ENCODE measurements at regions not wholly inside any gene's neighbourhood (a gene's known extent, or its start where the extent isn't known, plus 50 kb on each side); places are given as distances from the start of the nearest gene placed in this dataset.

- no peak for DNase-seq
- Histone ChIP-seq H3K27ac (ENCODE audit: low read depth in 1 of 2, low read length in 2 of 2) (no peak overlapping the region), H3K4me3 (ENCODE audit: low read length) (no peak overlapping the region), H3K27me3 (ENCODE audit: control insufficient read depth in 1 of 2, insufficient read depth in 2 of 2, low read length in 2 of 2) (peaks cover 0 to 3% of the 10 kb centered on the region in 2 experiments), H3K9me3 (ENCODE audit: control insufficient read depth in 1 of 2, insufficient read depth in 1 of 2, low read length in 2 of 2) (no peaks in the 10 kb centered on the region), H3K36me3 (ENCODE audit: insufficient read depth, low read length) (no peaks in the 10 kb centered on the region), H3K4me1 (ENCODE audit: insufficient read depth, low read length) (no peaks in the 10 kb centered on the region)
- Mint-ChIP-seq H3K36me3 (ENCODE audit: low read depth) (no peaks in the 10 kb centered on the region), H3K9me3 (no peaks in the 10 kb centered on the region), H3K4me3 (no peak overlapping the region), H3K27ac (no peak overlapping the region), H3K4me1 (ENCODE audit: low read depth) (no peaks in the 10 kb centered on the region), H3K27me3 (peaks cover 4% of the 10 kb centered on the region)
- ATAC-seq (ENCODE audit: poor library complexity): no peak
- no peak for TF ChIP-seq CTCF (IDR thresholded peaks at IDR 0.05)
- POLR2A ChIA-PET: no interaction called here
- intact Hi-C loops (cut with DNase I, micrococcal nuclease): no loop called here
- CTCF ChIA-PET: no interaction called here
Measured at GRCh38 chr16:51328733-51329132, 177.7 kb upstream of the SALL1 start.

- TF ChIP-seq CTCF (IDR thresholded peaks at IDR 0.05): no peak
- CTCF ChIA-PET: no interaction called here
- H3K27me3 Mint-ChIP-seq: peaks cover 4% of the 10 kb centered on the region
- Histone ChIP-seq H3K4me3 (ENCODE audit: low read length) (no peak overlapping the region), H3K27ac (ENCODE audit: low read depth in 1 of 2, low read length in 2 of 2) (no peak overlapping the region), H3K4me1 (ENCODE audit: insufficient read depth, low read length) (no peaks in the 10 kb centered on the region), H3K9me3 (ENCODE audit: control insufficient read depth in 1 of 2, insufficient read depth in 1 of 2, low read length in 2 of 2) (no peaks in the 10 kb centered on the region), H3K27me3 (ENCODE audit: control insufficient read depth in 1 of 2, insufficient read depth in 2 of 2, low read length in 2 of 2) (peaks cover 0 to 3% of the 10 kb centered on the region in 2 experiments), H3K36me3 (ENCODE audit: insufficient read depth, low read length) (no peaks in the 10 kb centered on the region)
- no peaks in the 10 kb centered on the region for H3K36me3 Mint-ChIP-seq (ENCODE audit: low read depth)
- no peaks in the 10 kb centered on the region for H3K9me3 Mint-ChIP-seq
- POLR2A ChIA-PET: no interaction called here
- H3K4me1 Mint-ChIP-seq (ENCODE audit: low read depth): no peaks in the 10 kb centered on the region
- intact Hi-C loops (cut with DNase I, micrococcal nuclease): no loop called here
- DNase-seq: no peak
- H3K4me3 Mint-ChIP-seq: no peak overlapping the region
- ATAC-seq (ENCODE audit: poor library complexity): no peak
- no peak overlapping the region for H3K27ac Mint-ChIP-seq
Measured at GRCh38 chr16:51327001-51327400, 175.9 kb upstream of the SALL1 start.

- no peaks in the 10 kb centered on the region for H3K4me1 Mint-ChIP-seq (ENCODE audit: low read depth)
- Histone ChIP-seq H3K9me3 (ENCODE audit: control insufficient read depth in 1 of 2, insufficient read depth in 1 of 2, low read length in 2 of 2) (no peaks in the 10 kb centered on the region), H3K4me1 (ENCODE audit: insufficient read depth, low read length) (no peaks in the 10 kb centered on the region), H3K27ac (ENCODE audit: low read depth in 1 of 2, low read length in 2 of 2) (no peak overlapping the region), H3K36me3 (ENCODE audit: insufficient read depth, low read length) (no peaks in the 10 kb centered on the region), H3K27me3 (ENCODE audit: control insufficient read depth in 1 of 2, insufficient read depth in 2 of 2, low read length in 2 of 2) (peaks cover 0 to 3% of the 10 kb centered on the region in 2 experiments), H3K4me3 (ENCODE audit: low read length) (no peak overlapping the region)
- no peak for TF ChIP-seq CTCF (IDR thresholded peaks at IDR 0.05)
- ChIA-PET POLR2A (no interaction called here), CTCF (no interaction called here)
- ATAC-seq (ENCODE audit: poor library complexity) (no peak), DNase-seq (no peak)
- no peak overlapping the region for H3K4me3 Mint-ChIP-seq
- H3K36me3 Mint-ChIP-seq (ENCODE audit: low read depth): no peaks in the 10 kb centered on the region
- peaks cover 4% of the 10 kb centered on the region for H3K27me3 Mint-ChIP-seq
- intact Hi-C loops (cut with DNase I, micrococcal nuclease): no loop called here
- H3K9me3 Mint-ChIP-seq: no peaks in the 10 kb centered on the region
- no peak overlapping the region for H3K27ac Mint-ChIP-seq
Measured at GRCh38 chr16:51326131-51326856, 175.2 kb upstream of the SALL1 start.
